HG02885 (cell line): ENCODE measurements at regions not wholly inside any gene's neighbourhood (a gene's known extent, or its start where the extent isn't known, plus 50 kb on each side); places are given as distances from the start of the nearest gene placed in this dataset.
"Not testable (repeated sequence)": the region's sequence is repeated elsewhere in the genome, so short reads cannot be mapped to it uniquely, and the experiment has no call there.

Experiments used
- ATAC-seq: cut with Tn5 transposase; IDR thresholded peaks from one replicate; pipeline ENCODE4 v1.9.1; 2021; ENCODE audit warnings: mild to moderate bottlenecking; ENCODE audit not compliant: unreplicated experiment, poor library complexity

DNA sequence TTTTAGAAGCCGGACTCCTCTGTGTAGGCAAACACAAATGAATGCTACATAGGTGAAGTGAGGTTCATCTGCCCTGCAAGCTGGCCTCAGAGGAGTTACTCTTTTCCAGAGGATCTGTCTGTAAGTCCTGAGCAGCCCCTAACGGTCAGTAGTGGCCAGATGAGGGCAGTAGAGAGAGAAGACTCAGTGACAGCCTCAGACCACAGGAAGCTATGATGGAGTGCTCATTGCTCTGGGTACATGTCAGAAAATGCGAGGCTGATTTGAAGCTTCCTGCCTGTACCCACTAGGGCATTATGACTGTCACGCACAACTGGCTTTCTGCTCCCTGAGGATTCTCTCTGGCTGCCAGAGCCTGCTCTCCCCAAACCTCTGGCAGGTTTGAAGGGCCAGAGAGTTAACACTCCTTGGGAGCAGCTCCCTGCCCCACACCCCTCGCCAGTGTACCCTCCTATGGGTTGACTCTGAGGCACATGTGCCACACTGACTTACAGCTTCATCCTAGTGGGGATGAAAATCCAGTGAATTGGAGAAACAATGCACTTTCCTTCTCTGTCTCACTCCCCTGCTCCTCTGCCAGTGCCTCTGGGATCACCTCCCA lies 141.5 kb downstream of the GABRG2 start:
- peak; percentile 97 for ATAC-seq

DNA sequence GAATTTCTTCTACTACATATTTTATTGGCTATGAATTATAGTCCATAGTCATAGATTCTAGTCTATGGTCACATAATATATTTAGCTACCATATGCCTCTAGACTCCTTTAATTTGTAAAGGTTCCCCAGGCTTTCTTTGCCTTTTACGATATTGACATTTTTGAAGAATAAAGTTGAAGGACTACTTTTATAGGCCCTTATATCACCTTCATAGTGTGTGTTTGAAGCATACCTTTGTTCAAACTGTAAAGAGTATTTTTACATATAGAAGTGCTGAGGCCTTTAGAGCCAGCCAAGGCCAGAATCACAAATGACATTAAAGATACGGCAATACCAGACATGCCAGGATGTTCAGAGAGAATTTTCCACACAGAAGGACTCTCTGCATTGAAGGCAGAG lies 147.0 kb downstream of the GABRG2 start:
- ATAC-seq = no peak

DNA sequence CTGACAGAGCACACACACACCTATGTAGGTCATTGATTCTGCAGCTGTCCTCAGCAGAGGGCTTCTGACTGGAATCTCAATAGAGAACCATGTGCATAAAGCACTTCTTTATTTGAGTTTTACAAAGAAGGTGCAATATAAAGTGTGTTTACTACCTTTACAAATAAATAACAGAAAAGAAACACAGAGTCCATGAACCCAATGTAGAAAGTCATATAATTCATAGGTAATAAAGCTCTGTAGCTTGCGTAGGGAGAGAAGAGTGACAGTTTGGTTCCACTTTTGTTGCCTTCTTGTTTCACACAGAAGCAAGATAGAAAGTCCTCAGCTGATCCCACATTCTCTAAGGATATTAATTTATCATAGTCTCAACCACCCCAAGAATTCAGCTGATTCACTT lies 149.5 kb downstream of the GABRG2 start:
- ATAC-seq = no peak

DNA sequence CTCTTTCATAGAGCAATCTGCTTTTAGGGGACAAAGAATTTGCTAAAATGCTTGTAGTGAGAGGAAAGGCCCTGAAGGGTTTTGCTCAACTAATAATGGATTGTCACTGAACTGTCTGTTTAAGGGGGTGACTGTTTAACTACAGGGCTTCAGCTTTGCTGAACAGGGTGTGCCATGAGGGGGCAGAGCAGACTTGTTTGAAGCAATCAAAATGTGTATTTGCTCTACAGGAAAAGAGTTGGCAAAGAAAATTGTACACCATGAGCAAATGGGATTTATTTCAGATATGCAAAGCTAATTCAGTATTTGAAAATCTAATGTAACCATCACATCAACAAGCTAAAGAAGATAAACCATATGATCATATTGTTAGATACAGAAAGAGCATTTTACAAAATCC lies 154.3 kb downstream of the GABRG2 start:
- no peak for ATAC-seq

DNA sequence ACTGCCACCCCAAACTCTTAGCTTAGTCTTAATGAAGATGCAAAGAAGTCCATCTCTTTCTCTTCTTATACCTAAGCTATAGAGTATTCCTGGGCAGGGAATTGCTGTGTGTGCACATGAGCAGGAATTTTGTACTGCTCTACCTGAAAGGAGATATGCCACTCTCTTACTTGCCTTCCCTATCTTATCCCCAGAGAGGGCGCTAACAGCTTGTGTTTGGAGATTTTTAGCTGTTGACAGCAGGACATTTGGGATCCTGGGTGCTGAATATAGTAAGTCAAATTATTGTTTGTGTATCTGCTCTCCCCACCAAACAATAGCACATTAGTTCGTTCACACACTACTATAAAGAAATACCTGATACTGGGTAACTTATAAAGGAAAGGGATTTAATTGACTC lies 159.5 kb downstream of the GABRG2 start:
- ATAC-seq = no peak

DNA sequence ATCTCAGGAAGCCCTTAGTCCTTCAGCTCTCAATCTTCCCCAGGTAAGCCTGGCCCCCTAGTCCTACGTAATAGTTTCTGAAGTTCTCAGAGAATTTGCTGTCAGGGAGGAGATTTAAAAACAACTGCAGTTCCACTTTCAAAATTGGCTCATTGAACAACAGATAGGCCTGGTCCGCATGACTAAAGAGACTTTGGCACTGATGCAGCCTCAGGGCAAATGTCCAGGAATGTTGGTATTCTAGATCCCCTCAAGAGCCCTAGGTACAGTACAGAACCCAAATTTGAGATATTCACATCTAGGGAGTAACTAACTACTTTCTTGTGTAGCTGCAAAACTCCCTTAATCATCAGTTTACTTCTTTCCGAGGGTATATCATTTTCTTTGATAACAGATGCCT lies 162.8 kb downstream of the GABRG2 start:
- no peak for ATAC-seq

DNA sequence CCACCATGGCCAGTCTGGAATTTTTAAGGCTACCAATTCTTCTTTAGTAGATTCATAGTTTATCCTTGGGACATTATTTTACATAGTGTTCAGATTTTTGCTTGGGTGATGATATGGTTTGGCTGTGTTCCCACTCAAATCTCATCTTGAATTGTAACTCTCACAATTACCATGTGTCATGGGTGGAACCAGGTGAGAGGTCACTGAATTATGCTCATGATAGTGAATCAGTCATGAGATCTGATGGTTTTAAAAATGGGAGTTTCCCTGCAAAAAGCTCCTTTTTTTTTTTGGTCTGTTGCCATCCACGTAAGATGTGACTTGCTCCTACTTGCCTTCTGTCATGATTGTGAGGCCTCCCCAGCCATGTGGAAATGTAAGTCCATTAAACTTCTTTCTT lies 163.9 kb downstream of the GABRG2 start:
- no peak for ATAC-seq

DNA sequence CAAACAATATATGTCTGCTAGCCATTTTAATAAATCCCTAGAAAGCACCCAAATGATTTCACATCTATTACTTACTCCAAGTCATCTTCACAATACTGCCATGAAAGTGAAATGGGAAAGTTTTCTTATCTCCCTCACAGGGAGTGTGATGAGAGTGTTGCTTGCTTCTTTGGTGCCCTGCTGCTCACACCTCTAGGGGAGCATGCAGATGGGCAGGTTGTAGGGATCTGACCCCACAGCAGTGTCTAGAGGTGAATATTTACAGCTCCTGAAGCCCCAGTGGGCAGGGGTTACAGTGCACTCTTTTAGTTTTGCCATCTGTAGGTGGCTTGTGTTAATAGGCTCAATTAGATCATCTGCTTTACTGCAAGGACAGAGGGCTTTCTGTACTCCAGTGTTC lies 173.2 kb downstream of the GABRG2 start:
- no peak for ATAC-seq

DNA sequence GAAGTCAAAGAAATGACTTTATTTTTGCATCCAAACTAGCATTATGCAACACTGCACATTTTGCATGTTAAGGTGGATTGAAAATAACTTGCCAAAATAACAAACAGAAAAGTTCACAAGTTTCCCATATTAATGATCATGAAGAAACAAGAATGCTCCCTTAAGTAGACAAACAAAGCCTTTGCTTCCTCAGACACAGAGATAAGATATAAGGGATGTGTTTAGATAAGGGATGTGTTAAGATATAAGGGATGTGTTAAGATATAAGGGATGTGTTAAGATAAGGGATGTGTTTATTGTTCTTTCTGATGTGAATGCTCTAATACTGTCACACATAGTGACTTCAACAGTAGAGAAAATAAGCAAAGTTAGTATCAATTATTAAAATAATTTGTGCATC lies 174.8 kb downstream of the GABRG2 start:
- ATAC-seq = no peak

DNA sequence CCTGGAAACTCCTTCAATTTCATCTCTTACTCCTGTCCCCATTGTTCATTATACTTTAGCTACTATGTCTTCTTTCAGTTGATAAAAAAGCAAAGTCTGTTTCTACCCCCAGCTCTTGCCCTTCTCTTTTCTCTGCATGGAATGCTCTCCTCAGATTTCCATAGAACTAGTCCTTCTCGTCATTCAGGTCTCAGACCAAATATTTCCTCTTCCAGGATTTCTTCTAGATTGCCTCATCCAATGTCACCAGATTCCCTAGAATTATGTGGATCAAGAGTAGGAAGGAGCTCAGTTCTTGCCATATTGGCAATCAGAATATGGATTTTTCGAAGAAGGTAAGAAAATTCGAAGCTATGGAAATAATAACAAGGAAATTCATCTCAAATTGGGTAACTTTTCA lies 176.1 kb downstream of the GABRG2 start:
- ATAC-seq = no peak

DNA sequence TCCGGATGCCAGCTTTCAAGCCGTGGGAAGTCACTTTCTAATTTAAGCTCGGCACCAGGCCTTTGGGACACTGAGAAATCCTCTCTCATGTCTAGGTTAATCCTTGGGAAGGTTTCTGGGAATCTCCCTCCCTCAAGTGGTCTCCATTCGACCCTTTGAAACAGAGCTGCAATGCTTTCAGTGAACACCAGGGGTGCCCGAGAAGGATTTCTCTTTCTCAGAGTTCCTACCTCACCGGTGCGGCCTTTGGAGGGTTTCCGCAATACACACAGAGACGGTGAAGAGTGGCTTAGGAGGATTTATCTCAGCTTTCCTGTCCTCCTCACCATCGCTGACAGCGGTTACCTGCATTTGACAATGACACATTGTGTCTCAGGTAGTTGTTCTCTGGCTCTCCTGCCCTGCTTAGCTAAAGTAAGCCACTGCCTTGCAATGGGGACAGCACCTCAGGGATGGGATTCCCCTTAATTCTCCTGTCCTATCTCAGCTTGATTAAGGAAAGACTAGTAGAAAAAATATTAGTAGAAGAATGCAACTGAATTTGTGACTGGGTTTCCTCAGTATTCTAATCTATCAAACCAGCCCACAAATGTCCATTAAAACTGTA lies 180.6 kb downstream of the GABRG2 start:
- peak; percentile 72 for ATAC-seq

DNA sequence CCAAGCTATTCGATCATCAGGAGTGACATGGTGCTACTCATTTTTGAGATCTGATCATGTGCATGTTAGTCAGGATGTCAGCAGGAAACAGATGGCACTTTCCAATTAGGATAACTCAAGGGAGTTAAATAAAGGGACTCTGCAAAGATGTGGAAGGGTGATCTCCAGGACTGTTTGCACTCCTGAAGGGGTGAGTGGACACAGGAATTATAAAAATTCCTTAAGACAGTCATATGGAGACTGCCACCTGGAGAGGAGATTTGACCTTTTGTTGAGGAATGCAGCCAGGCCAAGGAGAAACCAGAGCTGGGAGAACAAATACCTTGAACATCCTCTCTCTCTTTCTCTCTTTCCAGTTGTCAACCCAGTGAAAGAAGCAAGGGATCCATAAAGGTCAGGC lies 189.1 kb downstream of the GABRG2 start:
- no peak for ATAC-seq

DNA sequence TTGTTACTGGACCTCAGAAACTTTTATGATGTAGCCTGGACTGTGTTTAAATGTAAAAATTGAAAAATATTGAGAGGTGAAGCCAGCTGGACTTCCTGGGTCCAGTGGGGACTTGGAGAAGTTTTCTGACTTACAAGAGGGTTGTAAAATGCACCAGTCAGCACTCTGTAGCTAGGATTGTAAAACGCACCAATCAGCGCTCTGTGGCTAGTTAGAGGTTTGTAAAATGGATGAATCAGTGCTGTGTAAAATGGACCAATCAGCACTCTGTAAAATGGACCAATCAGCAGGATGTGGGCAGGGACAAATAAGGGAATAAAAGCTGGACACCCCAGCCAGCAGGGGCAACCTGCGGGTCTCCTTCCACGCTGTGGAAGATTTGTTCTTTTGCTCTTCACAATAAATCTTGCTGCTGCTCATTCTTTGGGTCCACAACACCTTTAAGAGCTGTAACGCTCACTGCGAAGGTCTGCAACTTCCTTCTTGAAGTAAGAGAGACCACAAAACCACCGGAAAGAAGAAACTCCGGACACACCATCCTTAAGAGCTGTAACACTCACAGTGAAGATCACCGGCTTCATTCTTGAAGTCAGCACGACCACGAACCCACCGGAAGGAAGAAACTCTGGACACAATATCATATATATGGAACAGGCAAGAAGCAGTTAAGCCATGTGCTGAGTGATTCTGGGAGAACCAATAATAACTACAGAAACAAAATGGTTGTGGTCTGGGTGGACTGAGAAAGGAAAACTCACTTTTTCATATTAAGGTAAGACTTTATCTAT lies 201.3 kb downstream of the GABRG2 start:
- ATAC-seq = peak; percentile 62

DNA sequence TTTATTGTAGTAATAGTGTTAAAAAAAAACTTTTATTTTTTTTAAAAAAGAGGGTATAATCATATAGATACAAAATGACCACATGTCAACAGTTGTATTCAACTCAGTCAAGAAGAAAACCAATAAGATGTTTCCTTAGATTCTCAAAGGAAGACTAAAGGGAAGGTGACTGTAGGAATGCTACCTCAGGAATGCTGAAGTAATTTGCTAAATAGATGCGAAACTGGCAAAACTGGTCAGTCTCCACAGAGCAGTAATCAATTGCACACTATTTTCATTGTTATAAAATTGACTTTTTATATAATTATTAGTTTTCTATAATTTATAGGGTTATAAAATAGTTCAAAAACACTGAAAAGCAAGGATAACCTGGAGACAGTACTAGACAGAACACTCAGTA lies 204.8 kb downstream of the GABRG2 start:
- ATAC-seq = no peak

DNA sequence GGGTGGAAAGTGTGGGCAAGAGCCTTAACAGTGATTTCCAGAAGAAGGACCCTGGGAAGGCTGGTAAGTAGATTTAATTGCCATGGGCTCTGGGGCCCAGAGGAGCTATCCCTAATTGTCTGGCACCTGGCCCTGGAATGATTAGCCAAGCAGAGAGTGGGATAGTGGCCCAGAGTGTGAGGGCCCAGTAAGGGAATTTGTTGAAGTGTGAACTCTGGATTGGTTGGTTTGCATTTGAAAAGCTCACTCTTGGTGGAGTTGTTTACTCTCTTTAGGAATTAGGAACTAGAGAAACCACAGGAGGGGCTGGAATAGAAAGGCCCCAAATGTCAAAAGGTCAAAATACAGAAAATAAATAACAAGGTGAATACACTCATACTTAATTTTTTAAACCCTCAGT lies 207.1 kb downstream of the GABRG2 start:
- no peak for ATAC-seq

DNA sequence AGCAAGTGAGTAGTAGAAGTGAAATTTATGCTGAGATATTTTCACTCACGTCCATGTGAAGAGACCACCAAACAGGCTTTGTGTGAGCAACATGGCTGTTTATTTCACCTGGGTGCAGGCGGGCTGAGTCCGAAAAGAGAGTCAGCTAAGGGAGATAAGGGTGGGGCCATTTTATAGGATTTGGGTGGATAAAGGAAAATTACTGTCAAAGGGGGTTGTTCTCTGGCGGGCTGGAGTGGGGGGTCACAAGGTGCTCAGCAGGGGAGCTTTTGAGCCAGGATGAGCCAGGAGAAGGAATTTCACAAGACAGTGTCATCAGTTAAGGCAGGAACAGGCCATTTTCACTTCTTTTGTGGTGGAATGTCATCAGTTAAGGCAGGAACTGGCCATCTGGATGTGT lies 207.8 kb downstream of the GABRG2 start:
- not testable (repeated sequence) for ATAC-seq

DNA sequence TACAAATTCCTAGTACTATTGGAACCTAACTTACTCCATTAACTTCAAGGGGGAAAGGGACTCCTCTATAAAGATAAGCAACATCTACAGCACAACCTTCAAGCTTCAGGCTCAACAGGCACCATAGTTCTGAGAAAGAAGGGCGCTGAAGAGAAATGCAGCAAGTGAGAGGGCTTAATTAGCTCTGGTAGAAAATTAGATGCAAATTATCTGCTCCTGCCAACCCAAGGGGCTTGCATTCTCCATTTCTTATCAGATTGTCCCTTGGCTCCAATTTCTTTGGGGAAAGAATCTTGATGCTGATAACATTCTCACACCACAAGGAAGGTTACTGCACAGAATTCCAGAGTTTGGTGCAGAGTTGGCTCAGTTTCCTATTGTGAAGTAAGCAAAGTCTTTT lies 214.6 kb downstream of the GABRG2 start:
- no peak for ATAC-seq

DNA sequence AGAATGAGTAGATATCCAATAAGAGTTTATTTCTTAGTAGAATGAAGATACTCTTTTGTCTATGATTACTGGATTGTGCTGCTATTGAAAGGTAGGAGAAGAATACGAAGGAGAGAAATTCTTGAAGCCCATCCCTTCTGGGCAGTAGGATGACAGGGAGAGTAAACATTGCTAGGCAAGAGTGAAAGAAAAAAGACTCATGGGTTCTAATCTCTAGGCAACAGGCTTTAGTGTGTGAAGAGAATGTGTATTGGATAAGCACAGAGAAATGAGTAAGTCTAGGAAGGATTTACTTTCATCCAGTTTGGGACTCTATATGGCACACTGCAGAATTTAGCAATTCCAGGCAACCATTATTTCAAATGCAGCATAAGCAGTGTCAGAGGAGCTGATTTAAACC lies 216.0 kb downstream of the GABRG2 start:
- ATAC-seq = no peak

DNA sequence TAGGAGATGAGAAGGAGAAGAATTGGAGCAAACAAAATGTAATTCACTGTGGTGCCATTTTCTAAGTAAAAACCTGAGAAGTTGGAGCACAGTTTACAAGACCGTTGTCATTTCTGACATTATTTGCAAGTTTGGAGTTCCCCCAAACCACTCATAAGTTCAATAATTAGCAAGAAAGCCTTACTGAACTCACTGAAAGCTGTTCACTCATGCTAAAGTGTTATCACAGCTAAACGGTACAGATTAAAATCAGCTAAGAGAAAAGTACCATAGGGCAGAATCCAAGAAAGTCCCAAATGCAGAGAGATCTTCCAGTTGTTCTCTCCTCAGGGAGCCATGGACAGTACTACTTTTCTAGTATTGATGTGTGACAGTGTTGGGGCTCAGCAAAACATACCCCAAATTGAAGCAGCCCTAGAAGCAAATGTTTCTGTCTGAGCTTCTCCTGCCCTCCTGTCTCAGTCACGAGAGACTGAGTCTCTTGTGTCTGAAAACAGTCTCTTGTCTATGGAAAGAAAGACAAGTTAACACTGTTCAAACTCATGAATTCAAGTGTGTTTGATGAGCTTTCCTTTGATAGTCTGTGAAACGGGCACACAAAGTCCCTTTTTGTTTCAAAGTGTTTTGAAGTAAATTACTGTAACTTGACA lies 221.2 kb downstream of the GABRG2 start:
- peak; percentile 66 for ATAC-seq

DNA sequence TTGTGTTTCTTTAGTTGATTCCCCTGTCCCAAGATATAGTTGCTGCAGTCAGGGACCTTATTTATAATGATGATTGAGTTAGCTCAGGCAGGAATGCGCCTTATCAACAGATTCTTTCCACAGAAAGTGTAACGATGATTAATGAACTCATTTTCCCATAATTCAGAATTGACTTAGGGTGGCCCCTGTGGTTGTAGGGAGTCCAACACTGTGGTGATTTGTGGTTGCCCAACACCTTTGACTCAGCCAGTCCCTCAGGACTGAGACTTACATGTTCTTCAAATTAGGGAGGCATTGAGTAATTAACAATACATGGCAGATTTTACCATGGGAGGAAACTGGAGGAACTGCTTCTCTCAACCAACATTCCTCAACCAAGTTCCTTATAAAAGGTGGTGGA lies 221.9 kb downstream of the GABRG2 start:
- ATAC-seq = no peak

DNA sequence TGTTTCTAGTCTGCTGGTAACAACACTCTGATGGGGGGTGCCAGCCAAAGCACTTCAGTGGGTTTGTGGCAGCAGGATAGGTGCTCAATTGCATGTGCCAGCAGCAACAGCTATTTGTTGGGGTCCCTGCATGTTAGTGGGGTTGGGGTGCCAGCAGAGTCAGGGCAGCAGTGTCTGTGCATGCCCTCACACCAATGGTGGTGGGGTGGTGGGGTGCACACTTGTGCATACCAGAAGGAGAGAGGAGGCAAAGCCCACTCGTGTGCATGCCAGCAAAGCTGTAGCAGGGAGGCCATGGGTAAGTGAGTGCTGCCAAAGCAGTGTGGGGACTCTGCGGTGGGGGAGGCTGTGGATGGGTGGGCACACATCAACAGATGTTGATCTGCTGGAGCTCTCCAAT lies 232.2 kb downstream of the GABRG2 start:
- no peak for ATAC-seq
